ENCODE measurements at regions not wholly inside any gene's neighbourhood (a gene's known extent, or its start where the extent isn't known, plus 50 kb on each side); places are given as distances from the start of the nearest gene placed in this dataset.
"Not testable (repeated sequence)": the region's sequence is repeated elsewhere in the genome, so short reads cannot be mapped to it uniquely, and the experiment has no call there.

DNA sequence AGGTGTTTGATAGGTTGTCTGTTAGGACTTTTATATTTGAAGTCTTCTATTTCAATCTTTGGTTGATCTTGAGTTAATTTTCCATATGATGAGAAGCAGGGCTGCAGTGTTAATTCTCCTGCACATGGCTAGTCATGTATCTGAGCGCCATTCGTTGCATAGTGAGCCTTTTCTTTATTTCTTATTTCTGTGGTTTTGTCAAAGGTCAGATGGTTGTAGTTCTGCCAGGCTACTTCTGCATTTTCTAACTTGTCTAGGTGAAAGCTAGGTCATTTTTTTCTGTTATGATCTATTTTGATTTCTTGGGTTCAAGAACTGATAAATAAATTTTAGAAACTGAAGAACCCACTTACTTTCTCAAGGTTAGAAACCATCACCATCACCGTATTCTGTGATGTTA lies 56.7 kb downstream of the CCDC74A start:
- Histone ChIP-seq H3K4me1 (peaks cover 0 to 7% (median 0%) of the 10 kb centered on the region in 6 donors), H3K36me3 (no peaks in the 10 kb centered on the region), H3K27ac (no peak overlapping the region), H3K9me3 (no peaks in the 10 kb centered on the region), H3K27me3 (replicated peaks in 1 of 7) (peaks cover 0 to 15% (median 0%) of the 10 kb centered on the region in 7 donors), H3K4me3 (no peak overlapping the region)
- 52 to 69% (median 64%) methylated on average over 3 of the region's 3 CpGs for WGBS, 5 donors
- no peak for DNase-seq
- TF ChIP-seq CTCF (IDR thresholded peaks at IDR 0.05 in 8 of 11, conservative IDR thresholded peaks at IDR 0.05 in 3 of 11) (no peak), POLR2AphosphoS5 (IDR thresholded peaks at IDR 0.05) (no peak), POLR2A (IDR thresholded peaks at IDR 0.05) (no peak)
- intact Hi-C loops (cut with DNase I; ENCODE audit: low total_unique reads): no loop called here

DNA sequence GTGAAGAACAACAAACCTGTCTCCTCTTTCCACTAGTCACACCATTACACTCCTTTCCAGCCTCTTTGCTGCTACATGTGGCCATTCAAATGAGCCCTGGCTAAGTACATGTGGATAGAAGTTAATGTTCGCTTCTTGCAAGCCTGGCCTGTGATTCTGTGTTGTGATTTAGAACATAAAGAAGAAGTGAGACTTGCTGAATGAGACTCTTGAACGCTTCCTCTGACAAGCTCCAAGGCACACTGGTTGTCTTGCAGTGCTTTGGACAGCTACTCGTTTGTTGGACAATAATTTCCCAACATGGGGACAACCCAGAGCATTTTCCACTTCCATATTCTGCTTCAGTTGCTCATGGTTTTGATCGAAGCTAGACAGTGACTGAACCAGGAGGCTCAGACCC lies 57.3 kb downstream of the CCDC74A start:
- intact Hi-C loops (cut with DNase I; ENCODE audit: low total_unique reads): no loop called here
- H3K36me3 ChIP-seq: no peaks in the 10 kb centered on the region
- H3K9me3 ChIP-seq: no peaks in the 10 kb centered on the region
- peaks cover 0 to 7% (median 0%) of the 10 kb centered on the region in 6 donors for H3K4me1 ChIP-seq
- WGBS, 5 donors: 60 to 67% (median 65%) methylated on average over 4 of the region's 4 CpGs
- no peak overlapping the region for H3K4me3 ChIP-seq
- DNase-seq: no peak
- TF ChIP-seq CTCF (IDR thresholded peaks at IDR 0.05 in 8 of 11, conservative IDR thresholded peaks at IDR 0.05 in 3 of 11): no peak
- TF ChIP-seq POLR2A (IDR thresholded peaks at IDR 0.05): no peak
- no peak for TF ChIP-seq POLR2AphosphoS5 (IDR thresholded peaks at IDR 0.05)
- peaks cover 0 to 12% (median 0%) of the 10 kb centered on the region in 7 donors for H3K27me3 ChIP-seq (replicated peaks in 1 of 7)
- no peak overlapping the region for H3K27ac ChIP-seq

DNA sequence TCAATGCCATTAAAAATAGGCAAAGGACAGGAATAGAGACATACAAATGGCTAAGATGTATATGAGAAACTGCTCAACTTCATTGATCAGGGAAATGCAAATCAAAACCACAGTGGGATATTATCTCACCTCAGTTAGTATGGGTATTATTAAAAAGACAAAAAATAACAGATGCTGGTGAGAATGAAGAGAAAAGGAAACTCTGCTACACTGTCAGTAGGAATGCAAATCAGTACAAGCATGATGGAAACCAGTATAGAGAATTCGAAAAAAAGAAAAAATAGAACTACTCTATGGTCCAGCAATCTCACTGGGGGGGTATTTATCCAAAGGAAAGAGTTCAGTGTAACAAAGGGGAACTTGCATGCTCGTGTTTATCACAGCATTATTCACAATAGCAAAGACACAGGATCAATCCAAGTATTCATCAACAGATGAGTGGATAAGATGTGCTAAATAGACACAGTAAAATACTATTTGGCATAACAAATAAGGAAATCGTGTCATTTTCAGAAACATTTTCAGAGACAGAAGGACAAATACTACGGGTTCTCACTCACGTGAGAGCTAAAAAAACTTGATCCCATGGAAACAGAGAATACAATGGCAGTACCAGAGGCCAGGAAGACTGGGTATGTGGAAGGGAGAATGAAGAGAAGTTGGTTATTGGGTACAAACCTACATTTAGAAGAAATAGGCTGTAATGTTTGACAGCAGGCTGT lies 60.6 kb downstream of the CCDC74A start:
- no peaks in the 10 kb centered on the region for H3K36me3 ChIP-seq
- TF ChIP-seq CTCF (IDR thresholded peaks at IDR 0.05 in 8 of 11, conservative IDR thresholded peaks at IDR 0.05 in 3 of 11) (no peak), POLR2AphosphoS5 (IDR thresholded peaks at IDR 0.05) (no peak), POLR2A (IDR thresholded peaks at IDR 0.05) (no peak)
- 58 to 67% (median 63%) methylated on average over 5 of the region's 5 CpGs for WGBS, 5 donors
- peaks cover 0 to 7% (median 0%) of the 10 kb centered on the region in 6 donors for H3K4me1 ChIP-seq
- no peak overlapping the region for H3K4me3 ChIP-seq
- no peak for DNase-seq
- peaks cover 0 to 16% (median 0%) of the 10 kb centered on the region in 7 donors for H3K27me3 ChIP-seq (replicated peaks in 1 of 7)
- intact Hi-C loops (cut with DNase I; ENCODE audit: low total_unique reads): no loop called here
- H3K27ac ChIP-seq: no peak overlapping the region
- H3K9me3 ChIP-seq: no peaks in the 10 kb centered on the region

GRCh38 chr2:131589126-131589525 lies 61.4 kb downstream of the CCDC74A start:
- H3K36me3 ChIP-seq; H3K4me3 ChIP-seq; H3K27ac ChIP-seq; DNase-seq; H3K4me1 ChIP-seq; intact Hi-C loops (cut with DNase I; ENCODE audit: low total_unique reads); H3K9me3 ChIP-seq: not testable (repeated sequence)
- WGBS, 5 donors: 79 to 88% (median 84%) methylated on average over 1 to 6 of the region's 6 CpGs
- H3K27me3 ChIP-seq (replicated peaks in 1 of 7): peaks cover 0 to 16% (median 0%) of the 10 kb centered on the region in 7 donors
